ENCODE measurements at regions not wholly inside any gene's neighbourhood (a gene's known extent, or its start where the extent isn't known, plus 50 kb on each side); places are given as distances from the start of the nearest gene placed in this dataset.
A peak's percentile ranks its signal among the peaks of the same experiment; 100 is the strongest.
"Not testable (repeated sequence)": the region's sequence is repeated elsewhere in the genome, so short reads cannot be mapped to it uniquely, and the experiment has no call there.

DNA sequence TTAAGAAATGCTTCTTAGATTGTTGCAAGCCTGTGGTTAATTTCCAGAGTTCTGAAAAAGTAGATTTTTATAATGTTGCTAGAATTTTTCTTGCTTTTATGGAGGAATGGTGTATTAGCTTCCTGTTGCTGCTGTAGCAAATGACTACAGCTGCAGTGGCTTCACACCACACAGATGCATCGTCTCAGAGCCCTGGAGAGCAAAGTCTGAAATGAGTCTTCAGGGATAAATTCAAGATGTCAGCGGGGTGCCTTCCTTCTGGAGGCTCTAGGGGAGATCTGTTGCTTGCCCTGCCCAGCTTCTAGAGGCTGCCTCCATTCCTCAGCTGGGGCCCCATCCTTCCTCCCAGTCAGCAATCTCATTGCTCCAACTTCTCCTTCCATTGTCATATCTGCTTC, 187.8 kb downstream of the ZNF516 start:
- no peak for DNase-seq (ENCODE audit: low spot score)

DNA sequence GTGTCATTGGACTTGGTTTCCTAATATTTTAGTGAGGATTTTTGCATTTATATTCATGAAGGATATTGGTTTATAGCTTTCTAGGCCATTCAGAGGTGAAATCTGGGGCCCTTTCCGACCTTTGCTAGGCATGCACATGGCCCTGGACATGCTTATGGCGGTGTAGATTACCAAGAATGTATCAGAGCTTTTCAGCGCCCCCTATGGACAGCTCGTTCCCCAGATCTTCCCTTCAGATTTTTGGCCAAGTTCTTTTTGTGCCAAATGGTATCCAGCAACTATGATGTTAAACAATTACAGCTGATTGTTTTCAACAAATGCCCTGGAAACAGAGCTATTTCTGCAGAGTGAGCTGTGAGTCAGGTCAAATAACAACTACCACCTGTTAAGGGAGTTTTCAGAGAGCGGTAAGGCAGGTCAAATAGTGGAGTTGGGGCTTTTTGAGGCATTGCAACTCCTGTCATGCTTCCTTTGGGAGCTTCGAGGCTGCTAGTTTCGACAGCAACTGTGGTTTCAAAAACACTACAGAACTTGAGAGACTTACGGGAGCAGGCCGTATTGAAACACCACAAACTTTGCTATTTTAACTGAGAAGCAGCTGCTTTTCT, 188.3 kb downstream of the ZNF516 start:
- DNase-seq (ENCODE audit: low spot score): no peak

DNA sequence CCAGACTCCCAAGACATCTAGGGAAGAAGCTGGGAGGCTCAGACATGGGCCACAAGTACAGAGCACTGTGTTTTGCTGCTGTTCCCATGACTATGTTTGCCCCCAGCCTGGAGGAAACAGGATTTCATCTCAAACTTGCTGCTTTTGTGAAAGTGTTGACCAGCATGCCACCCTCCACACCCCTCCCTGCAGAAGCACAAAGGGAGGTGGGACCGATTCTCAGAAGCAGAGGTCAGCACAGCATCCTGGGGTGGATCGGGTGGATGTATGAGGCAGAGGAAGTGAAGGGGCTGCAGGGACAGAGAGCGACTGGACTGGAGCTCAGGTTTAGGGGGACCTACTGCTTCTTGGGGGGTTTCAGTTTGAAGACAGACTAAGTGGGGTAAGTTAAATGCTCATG, 209.2 kb downstream of the ZNF516 start:
- DNase-seq (ENCODE audit: low spot score): no peak

DNA sequence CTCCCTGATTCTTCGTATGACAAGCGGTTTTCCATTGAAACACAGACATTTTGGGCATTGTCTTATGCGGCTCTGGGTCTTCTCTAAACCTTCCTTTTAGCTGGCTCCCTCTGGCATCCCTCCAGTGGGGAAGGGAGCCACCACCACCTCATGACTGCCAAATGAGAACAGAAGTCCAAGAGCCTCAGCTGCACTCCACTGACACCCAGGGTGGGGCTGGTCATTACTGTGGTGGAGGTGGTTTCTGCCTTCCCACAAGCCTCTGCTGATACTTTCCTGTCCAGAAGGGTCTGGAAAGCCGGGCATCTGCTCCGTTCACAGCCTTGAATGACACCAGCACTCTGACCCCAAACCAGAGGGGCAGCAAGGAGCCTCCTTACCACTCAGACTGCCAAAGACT, 213.5 kb downstream of the ZNF516 start:
- DNase-seq (ENCODE audit: low spot score): no peak

DNA sequence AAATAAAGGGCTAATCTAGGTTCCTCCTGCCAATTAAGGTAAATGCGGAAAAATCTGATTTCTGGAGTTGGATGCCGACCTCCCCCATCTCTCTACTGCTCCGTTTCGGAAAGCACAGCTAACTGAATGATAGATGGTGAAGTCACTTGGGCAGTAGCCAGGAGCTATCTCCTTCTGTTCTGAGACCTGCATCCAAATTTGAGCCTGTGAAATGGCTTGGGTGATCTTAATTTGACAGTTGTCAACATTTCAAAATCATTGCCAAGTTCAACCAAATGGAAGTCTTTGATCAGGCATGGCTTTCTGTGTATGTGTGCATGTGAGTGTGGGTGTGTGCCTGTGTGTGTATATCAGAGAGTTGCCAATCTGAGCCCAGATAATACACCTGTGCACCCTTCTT, 217.2 kb downstream of the ZNF516 start:
- DNase-seq (ENCODE audit: low spot score): no peak

DNA sequence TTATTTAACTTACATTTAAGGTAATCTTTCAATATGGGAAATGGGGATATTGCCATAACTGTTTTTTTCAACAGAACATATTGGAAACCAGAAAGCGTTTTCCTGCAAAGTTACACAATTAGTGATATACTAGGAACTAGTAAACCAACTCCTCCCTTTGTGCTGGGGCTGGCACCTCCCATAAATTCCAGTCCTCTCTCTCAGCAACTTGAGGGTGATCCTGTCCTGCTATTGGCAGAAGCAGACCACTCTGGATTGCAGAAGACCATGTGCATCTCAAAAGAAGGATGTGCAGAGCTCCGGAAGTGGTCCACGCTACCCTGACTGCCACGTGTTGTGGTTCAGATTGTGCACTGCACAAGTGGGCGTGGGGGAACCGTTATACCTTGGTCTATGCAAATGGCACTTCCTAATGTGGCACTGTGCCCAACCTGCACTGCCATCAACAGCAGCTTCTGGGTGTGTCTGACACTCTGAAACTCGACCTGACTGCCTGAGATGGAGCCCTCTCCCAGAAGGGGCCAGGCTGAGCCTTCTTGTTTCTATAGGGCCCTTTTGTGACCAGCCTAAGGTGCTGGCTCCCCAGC, 219.2 kb downstream of the ZNF516 start:
- DNase-seq (ENCODE audit: low spot score): no peak

DNA sequence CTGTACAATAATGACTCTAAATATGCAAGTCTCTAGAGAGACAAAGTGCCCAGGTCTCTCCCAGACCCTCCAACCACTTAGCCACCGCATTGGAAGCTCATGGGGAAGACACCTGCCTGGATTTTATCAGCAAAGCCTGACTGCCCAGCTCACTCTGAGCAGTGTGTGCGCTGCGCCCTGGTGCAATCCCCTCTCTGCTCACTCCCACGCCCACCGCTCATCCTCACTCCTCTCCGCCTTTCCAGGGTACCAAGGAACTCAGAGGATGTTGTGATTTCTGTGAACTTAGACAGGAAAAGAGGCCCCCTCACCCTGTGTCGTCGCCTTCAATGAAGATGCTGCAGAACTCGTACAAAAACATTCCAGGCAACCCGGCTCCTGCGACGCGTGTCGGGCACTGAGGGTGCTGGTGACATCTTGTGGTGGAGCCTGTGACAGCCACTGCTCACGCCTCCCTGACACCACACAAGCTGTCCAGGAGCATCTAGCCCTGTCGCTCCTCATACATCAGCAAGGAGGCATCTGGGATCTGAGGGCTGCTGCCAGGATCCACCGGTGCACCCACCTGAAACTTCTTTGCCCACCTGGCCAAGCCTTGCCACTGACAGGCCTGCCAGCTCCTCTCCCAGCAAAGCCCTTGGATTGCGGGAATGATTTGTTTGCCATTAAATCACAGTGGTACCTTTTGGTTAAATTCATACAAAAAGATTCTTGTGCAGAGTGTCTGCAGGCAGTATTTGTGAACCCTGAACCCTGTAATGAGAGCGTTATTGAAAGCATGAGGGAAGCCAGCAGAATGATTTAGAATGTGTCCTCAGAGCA, 220.4 kb downstream of the ZNF516 start:
- DNase-seq (ENCODE audit: low spot score): no peak

DNA sequence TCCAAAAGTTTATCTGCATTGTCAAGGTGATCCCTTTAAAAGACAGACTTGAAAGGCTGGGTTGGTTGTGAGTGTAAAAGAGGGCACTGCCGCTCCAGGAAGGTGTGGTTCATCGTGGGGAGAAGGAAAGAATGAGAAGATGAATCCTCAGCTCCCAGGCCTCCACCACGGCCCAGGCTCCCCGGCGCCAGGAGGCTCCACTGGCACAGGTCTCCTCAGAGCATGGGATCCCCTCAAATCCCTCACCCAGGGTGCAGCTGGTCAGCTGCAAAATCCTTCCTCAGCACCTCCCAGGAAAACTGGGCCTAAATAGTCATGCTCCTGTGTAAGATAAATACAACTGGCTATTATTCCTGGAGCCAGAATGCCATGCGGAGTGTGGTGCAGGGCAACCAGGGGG, 221.1 kb downstream of the ZNF516 start:
- DNase-seq (ENCODE audit: low spot score): no peak

DNA sequence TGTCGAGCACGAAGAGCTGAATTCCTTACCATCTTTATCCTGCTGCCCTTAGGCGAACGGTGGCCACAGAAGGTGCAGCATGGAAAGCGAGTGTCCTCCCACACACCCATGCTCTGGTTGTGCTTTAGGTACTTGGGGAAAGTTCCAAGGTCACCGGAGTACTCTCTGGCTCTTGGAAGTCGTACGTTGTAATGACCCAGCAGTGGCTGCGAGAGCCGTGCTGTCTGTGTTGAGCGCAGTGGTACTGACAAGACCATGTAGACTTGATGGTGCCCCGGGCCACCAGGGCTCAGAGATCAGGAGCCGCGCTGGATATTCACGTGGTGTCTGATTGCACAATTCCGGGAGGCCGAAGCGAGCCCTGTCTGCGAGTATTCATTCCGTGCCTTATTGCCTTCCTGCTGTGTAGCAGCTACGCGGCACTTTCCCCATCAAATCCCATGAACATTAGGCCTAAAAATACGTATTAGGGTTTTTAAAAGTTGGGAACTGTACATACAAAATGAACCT, 222.0 kb downstream of the ZNF516 start:
- DNase-seq (ENCODE audit: low spot score): no peak

DNA sequence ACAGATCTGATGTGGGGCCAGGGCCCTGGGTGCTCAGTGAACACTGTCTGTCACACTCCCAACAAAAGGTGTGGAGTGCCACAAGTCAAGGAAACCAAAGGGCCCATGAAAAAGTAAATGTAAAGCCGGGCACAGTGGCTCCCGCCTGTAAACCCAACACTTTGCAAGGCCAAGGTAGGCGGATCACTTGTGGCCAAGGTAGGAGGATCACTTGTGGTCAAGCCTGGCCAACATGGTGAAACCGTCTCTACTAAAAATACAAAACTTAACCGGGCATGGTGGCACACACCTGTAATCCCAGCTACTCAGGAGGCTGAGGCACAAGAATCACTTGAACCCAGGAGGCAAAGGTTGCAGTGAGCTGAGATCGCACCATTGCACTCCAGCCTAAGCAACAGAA, 227.6 kb downstream of the ZNF516 start:
- DNase-seq (ENCODE audit: low spot score): not testable (repeated sequence)

DNA sequence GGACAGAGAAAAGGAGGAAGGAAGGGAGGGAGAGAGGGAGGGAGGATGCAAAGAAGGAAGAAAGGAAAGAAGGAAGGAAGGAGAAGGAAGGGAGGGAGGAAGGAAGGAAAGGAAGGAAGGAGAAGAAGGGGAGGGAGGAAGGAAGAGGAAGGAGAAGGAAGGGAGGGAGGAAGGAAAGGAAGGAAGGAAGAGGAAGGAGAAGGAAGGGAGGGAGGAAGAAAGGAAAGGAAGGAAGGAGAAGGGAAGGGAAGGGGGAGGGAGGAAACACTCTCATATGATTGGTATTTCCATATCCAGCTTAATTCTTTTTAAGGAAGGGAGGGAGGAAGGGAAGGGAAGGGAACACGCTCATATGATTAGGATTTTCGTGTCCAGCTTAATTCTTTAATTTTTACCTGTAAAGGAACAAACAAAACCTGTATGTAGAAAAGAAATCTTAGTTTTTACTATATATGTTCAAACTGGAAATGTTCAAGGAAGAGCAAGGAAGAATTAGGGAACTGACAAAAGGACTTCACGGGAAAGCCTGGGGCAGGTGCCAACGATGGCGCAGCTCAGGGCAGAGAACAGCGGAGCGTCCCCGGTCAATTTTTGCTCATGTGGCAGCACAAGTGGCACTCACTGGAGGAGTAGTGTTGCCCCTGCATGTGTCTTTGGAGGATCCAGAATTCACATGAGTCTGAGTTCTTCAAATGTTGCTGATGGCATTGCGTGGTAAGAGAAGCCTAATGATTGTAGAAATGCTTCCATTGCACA, 228.6 kb downstream of the ZNF516 start:
- DNase-seq (ENCODE audit: low spot score): no peak

DNA sequence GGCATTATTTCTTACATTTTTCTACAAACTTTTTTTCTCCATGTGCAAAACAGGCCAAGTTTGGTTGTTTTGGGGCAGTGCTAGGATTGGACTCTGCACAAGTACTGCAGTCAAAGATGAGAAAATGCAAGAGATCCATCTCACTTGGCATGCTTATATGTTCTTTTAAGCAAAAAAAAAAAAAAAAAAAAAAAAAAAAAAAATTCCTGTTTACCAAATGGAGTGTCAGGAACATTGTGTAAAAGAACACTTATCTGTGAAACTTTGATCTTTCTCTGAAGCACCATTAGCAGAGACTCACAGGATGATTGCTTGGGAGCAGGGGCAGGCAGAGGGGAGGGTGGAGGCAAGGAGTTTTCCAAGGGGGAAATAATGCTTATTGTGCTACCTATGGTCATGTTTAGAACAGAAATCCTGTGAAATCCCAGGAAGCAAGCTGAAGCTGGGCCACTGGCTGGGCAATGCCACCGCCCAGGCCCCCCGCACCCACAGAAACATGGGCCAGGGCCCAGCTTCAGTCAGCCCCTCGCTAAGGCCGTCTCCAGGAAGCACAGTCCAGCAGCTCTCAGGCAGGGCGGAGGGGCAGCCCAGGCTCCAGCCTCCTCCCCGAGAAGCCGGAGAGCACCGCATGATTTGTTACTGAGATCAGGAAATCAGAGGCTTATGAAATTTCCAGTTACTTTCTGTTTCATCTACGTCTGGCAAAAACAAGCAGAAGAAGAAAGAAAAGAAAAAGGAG, 229.4 kb downstream of the ZNF516 start:
- peak; percentile 59 for DNase-seq (ENCODE audit: low spot score)

DNA sequence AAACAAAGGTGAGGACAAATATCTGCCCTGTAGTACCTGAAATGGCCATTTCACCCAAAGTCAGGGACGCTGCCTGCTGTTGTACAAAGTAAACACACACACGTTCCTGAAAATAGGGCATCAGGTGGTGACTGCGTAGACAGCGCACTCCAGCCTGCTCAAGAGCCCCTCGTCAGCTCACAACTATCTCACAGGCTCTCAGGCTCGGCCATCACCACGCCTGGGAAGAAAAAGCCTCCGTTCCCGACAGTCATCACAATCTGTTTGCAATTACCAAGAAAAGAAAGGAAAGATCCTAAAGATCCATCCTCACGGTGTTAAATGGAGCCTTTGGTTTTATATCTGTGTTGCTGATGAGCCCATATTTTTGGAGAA, 230.2 kb downstream of the ZNF516 start:
- no peak for DNase-seq (ENCODE audit: low spot score)

DNA sequence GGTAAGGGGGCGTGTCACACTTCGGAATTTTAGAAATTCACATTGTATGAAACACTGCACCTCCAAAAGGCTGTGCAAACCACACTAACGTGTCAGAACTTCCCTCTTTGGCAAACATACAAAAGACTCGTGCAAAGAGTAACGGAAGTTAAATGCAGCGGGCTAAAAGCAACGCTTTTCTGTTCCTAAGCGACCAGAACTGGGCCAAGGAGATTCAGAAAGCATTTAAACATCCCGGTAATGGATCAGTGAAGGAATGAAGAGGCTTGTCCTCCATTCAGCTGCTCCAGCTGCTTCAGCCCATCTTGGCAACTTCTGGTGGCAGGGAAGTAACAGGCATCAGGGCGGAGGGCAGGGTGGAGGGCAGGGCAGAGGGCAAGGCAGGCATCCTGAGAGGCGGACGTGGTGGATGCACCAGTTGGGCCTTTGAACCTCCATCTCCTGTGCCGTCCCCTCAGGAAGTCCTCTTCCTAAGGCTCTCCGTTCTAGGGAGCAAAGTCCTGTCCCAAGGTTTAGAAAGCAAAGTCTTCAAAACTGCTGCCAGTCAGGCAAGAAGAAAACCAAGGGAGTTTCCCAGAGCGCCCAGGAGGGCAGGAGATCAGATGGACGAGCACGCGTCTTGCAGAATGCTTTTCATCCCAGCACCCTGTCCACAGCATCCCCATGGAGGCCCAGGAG, 230.7 kb downstream of the ZNF516 start:
- no peak for DNase-seq (ENCODE audit: low spot score)

DNA sequence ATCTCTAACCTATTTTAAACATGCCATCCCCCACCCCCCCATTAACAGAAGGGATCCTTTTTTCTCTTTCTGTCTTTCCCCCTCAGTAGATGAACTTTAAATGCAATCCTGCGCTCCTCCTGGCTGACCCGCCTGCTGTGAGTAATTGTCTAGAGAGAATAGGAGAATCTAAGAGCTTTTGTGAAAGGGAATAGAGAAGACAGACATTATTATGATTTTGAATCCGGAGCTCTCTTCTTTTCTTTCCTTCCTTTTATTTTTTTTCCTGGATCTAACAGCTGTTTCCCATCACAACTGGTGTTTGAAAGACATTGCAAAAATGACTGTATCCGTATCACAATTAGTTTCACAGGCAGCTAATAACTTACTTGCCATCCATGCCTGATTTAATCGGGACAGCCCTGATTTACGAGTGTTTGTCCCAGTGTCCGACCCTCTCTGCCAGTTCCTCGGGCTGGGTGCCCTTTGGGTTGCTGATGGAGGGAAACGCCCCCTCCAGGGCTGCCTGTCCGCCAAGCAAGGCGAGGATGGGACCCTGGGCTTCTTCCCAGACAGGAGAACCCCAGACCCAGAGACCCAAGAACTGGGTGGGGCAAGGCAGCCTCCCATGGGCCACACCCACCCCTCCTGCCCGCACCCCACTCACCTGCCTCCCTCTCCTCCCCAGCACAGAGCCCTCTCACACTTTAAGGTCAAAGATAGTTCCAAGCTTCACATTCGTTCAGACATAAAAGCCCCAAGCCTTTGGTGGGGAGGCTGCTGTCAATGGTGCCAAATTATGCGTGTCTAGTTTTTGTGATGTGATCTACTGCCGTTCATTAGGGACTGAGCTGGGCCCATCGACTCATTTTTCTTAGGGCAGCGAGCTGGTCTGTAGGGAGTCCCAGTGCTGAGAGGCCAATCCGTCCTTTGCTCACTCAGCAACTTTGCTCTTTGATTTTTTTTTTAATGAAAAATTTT, 231.7 kb downstream of the ZNF516 start:
- no peak for DNase-seq (ENCODE audit: low spot score)

DNA sequence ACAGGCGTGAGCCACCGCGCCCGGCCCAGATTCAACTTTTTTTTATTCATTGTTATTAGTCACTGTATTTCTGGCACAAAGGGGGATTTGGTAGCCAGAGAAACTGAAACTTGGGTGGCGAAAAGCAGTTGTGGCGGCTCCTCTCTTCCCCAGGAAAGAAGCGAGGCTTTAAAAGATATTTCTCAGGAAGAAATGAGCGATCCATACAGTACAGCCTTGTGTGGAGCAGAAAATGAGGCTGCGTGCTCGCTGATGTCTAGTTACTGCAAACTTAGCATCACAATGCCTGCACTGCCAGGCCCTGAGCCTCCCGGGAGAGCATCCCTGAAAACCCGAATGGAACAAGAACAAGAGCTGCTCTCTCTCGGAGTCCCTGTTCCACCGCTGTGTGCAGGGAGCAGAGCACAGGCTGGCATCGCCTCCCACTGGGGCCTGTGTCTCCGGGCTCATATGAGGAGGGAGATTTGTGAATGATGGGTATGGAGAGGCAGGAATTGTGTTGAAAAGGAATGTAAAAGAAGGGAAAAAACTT, 234.0 kb downstream of the ZNF516 start:
- no peak for DNase-seq (ENCODE audit: low spot score)

DNA sequence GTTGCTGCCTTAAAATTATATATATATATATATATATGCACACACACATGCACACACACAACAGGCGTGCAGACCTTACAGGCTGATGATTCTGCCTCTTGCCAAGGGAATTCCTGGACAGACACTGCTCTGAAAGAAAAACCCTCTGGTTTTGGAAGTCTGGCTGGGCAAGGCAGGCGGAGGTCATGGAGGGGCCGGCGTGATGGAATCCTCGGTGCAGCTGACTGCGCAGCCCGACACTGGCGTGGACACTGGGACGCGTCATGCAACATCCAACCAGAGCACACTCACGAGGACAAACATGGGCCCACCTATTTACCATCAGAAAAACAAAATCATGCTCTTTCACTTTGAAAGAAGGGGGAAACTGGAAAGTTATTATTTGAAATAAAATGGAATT, 235.3 kb downstream of the ZNF516 start:
- no peak for DNase-seq (ENCODE audit: low spot score)

DNA sequence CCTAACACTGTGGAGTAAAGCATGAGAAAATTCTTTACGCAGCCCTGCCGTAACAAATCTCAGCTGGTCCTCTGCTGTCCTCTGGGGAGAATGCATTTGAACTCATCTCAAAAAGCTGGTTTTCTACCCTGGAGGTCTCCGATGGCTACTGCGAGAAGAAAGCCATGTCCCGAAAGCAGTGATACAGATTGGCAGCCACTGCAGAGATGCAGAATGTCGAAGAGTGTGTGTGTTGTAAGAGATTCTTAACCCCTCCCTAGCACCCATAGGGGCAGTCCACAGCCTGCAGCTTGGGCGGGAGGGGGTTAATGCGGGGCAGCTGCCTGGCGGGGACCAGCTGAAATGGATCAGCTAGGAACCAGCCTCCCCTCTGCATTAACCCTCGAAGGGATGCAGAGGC, 235.9 kb downstream of the ZNF516 start:
- no peak for DNase-seq (ENCODE audit: low spot score)

DNA sequence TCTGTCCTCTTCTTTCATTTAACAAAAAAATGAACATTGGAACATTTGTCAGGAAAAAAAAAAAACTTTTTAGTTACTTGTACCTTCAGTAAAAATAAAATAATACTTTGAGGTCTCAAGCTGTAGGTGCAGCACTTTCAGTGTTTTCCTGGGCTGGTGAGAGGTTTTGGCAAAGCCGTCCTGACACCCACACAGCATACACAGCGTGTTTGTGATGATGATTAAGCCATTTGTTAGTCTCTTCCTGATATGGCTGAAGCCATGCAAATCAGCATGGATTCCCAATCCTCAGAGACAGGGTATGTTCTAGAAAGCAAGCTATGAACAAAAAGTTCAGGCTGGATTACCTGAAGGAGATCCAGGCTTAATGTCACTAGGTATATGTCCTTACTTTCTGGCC, 236.8 kb downstream of the ZNF516 start:
- DNase-seq (ENCODE audit: low spot score): no peak
